Parathyroid adenoma (tissue), 2 donors: ENCODE measurements at regions not wholly inside any gene's neighbourhood (a gene's known extent, or its start where the extent isn't known, plus 50 kb on each side); places are given as distances from the start of the nearest gene placed in this dataset.

Experiments
- H2AFZ ChIP-seq: fragments of 300-600 bp; sonication (generic); one replicate; pipeline ENCODE4 v1.7.0; 2017; ENCODE audit warnings: antibody characterized with exemption, mild to moderate bottlenecking
- H3K27ac ChIP-seq: fragments of 300-600 bp; sonication (generic); one replicate; pipeline ENCODE4 v1.7.0; 2017
- H3K27me3 ChIP-seq: fragments of 300-600 bp; sonication (generic); one replicate; pipeline ENCODE4 v1.7.0; 2017; ENCODE audit warnings: low read length; ENCODE audit not compliant: control insufficient read depth, insufficient read depth
- H3K36me3 ChIP-seq: fragments of 300-600 bp; sonication (generic); one replicate; pipeline ENCODE4 v1.7.0; 2017; ENCODE audit warnings: low read length; ENCODE audit not compliant: control insufficient read depth, insufficient read depth
- H3K4me1 ChIP-seq: fragments of 300-600 bp; sonication (generic); one replicate; pipeline ENCODE4 v1.7.0; 2017; ENCODE audit warnings: control low read depth
- H3K4me2 ChIP-seq: fragments of 300-600 bp; sonication (generic); one replicate; pipeline ENCODE4 v1.7.0; 2017; ENCODE audit warnings: low read length
- H3K4me3 ChIP-seq: fragments of 300-600 bp; sonication (generic); one replicate; pipeline ENCODE4 v1.7.0; 2017; ENCODE audit warnings: low read depth, low read length
- H3K79me2 ChIP-seq: fragments of 300-600 bp; sonication (generic); one replicate; pipeline ENCODE4 v1.7.0; 2017; ENCODE audit warnings: control low read depth
- H3K9ac ChIP-seq: fragments of 300-600 bp; sonication (generic); one replicate; pipeline ENCODE4 v1.7.0; 2017; ENCODE audit warnings: mild to moderate bottlenecking
- H3K9me3 ChIP-seq: fragments of 300-600 bp; sonication (generic); one replicate; pipeline ENCODE4 v1.7.0; 2017; ENCODE audit warnings: low read length; ENCODE audit not compliant: control insufficient read depth
- TF ChIP-seq, protein P1 (sequence below): fragments of 300-600 bp; sonication (generic); IDR thresholded peaks from one replicate; pipeline ENCODE4 v1.7.0; 2017; ENCODE audit warnings: antibody characterized with exemption, mild to moderate bottlenecking
- donor health status: primary hyperparathyroidism.

DNA sequence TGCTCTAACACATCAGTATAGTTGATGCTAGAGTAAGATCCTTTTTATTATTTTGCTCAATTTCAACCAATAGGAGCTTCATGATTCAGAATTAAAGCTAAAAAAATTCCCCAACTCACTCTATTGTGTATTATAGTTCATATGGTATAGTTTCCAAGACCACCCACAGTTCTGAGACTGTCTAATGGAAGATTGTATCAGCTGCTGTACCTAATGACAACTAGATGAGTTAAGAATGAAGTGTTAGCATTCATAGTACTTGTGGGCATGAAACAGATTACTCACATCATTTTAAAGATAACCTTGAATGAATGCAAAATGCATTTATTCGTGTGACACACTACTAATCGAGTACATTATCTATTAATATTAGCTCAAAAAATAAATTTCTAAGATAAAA lies 289.9 kb upstream of the ATP11B start:
- Histone ChIP-seq H3K4me2 (no peak overlapping the region), H3K4me3 (no peak overlapping the region), H3K27me3 (no peaks in the 10 kb centered on the region), H2AFZ (no peak overlapping the region), H3K79me2 (no peaks in the 10 kb centered on the region), H3K27ac (no peak overlapping the region), H3K9me3 (no peaks in the 10 kb centered on the region), H3K9ac (no peak overlapping the region), H3K36me3 (no peaks in the 10 kb centered on the region), H3K4me1 (no peaks in the 10 kb centered on the region)
- TF ChIP-seq, protein P1, sequence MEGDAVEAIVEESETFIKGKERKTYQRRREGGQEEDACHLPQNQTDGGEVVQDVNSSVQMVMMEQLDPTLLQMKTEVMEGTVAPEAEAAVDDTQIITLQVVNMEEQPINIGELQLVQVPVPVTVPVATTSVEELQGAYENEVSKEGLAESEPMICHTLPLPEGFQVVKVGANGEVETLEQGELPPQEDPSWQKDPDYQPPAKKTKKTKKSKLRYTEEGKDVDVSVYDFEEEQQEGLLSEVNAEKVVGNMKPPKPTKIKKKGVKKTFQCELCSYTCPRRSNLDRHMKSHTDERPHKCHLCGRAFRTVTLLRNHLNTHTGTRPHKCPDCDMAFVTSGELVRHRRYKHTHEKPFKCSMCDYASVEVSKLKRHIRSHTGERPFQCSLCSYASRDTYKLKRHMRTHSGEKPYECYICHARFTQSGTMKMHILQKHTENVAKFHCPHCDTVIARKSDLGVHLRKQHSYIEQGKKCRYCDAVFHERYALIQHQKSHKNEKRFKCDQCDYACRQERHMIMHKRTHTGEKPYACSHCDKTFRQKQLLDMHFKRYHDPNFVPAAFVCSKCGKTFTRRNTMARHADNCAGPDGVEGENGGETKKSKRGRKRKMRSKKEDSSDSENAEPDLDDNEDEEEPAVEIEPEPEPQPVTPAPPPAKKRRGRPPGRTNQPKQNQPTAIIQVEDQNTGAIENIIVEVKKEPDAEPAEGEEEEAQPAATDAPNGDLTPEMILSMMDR, result no peak

GRCh38 chr3:182508919-182509711 lies 284.2 kb upstream of the ATP11B start:
- Histone ChIP-seq H3K9me3 (no peaks in the 10 kb centered on the region), H3K27me3 (no peaks in the 10 kb centered on the region), H3K36me3 (no peaks in the 10 kb centered on the region), H3K4me3 (no peak overlapping the region), H3K27ac (no peak overlapping the region), H3K4me1 (no peaks in the 10 kb centered on the region), H3K79me2 (no peaks in the 10 kb centered on the region), H2AFZ (no peak overlapping the region), H3K4me2 (no peak overlapping the region), H3K9ac (no peak overlapping the region)
- TF ChIP-seq, protein P1, result no peak

- H3K36me3 ChIP-seq, result no peaks in the 10 kb centered on the region
- H3K27me3 ChIP-seq, result no peaks in the 10 kb centered on the region
- no peaks in the 10 kb centered on the region for H3K4me1 ChIP-seq
- H3K4me2 ChIP-seq, result no peak overlapping the region
- no peak overlapping the region for H3K27ac ChIP-seq
- H3K9ac ChIP-seq, result no peak overlapping the region
- no peak overlapping the region for H3K4me3 ChIP-seq
- TF ChIP-seq, protein P1, result no peak
- no peaks in the 10 kb centered on the region for H3K9me3 ChIP-seq
- H2AFZ ChIP-seq, result no peak overlapping the region
- H3K79me2 ChIP-seq, result no peaks in the 10 kb centered on the region
Measured at GRCh38 chr3:182509844-182510460, 283.4 kb upstream of the ATP11B start.

GRCh38 chr3:182514236-182514964 lies 278.9 kb upstream of the ATP11B start:
- Histone ChIP-seq H3K4me1 (no peaks in the 10 kb centered on the region), H3K9ac (no peak overlapping the region), H3K79me2 (no peaks in the 10 kb centered on the region), H3K27me3 (no peaks in the 10 kb centered on the region), H3K9me3 (no peaks in the 10 kb centered on the region), H3K27ac (no peak overlapping the region), H3K4me2 (no peak overlapping the region), H3K4me3 (no peak overlapping the region), H3K36me3 (no peaks in the 10 kb centered on the region), H2AFZ (peak overlapping the region; percentile 50)
- TF ChIP-seq, protein P1, result no peak
